LNCaP clone FGC (cell line): ENCODE measurements at regions not wholly inside any gene's neighbourhood (a gene's known extent, or its start where the extent isn't known, plus 50 kb on each side); places are given as distances from the start of the nearest gene placed in this dataset.

Source experiments
- DNase-seq: peaks from one replicate; pipeline ENCODE4 v3.0.0-alpha.2; 2011; ENCODE audit warnings: low read depth
- H3K4me3 ChIP-seq: 2 replicates; pipeline ENCODE4 v1.5.1; 2011; ENCODE audit warnings: mild to moderate bottlenecking, low read depth, low read length, control low read depth
- CTCF ChIP-seq: IDR thresholded peaks from 2 replicates; pipeline ENCODE4 v1.5.1; 2012; ENCODE audit warnings: mild to moderate bottlenecking; ENCODE audit not compliant: control insufficient read depth, insufficient read depth; ENCODE audit errors: extremely low read depth

- H3K4me3 ChIP-seq: no peak overlapping the region
- no peak for DNase-seq
- TF ChIP-seq CTCF: no peak
These were observed 74.9 kb downstream of the MIAT start for GRCh38 chr22:26732284-26732683.

GRCh38 chr22:26734339-26735018 is 77.1 kb downstream of the MIAT start:
- H3K4me3 ChIP-seq: no peak overlapping the region
- no peak for DNase-seq
- TF ChIP-seq CTCF: no peak

GRCh38 chr22:26735019-26735409 is 77.6 kb downstream of the MIAT start:
- H3K4me3 ChIP-seq: no peak overlapping the region
- TF ChIP-seq CTCF: no peak
- DNase-seq: no peak

- no peak for TF ChIP-seq CTCF
- no peak for DNase-seq
- no peak overlapping the region for H3K4me3 ChIP-seq
These were observed 79.9 kb downstream of the MIAT start for GRCh38 chr22:26737262-26737661.

GRCh38 chr22:26740253-26740652 is 82.9 kb downstream of the MIAT start:
- no peak for TF ChIP-seq CTCF
- DNase-seq: no peak

GRCh38 chr22:26743149-26743548 is 85.8 kb downstream of the MIAT start:
- no peak overlapping the region for H3K4me3 ChIP-seq
- TF ChIP-seq CTCF: no peak
- no peak for DNase-seq

More at GRCh38 chr22:26740253-26740652, 82.9 kb downstream of the MIAT start:
- H3K4me3 ChIP-seq: no peak overlapping the region
